GM19240 (cell line): ENCODE measurements at regions not wholly inside any gene's neighbourhood (a gene's known extent, or its start where the extent isn't known, plus 50 kb on each side); places are given as distances from the start of the nearest gene placed in this dataset.

ENCODE experiments used
- DNase-seq: peaks from one replicate; pipeline ENCODE4 v3.0.0; 2011; ENCODE audit warnings: low spot score; ENCODE audit not compliant: insufficient read length

- DNase-seq, result no peak
Observed at GRCh38 chr6:144335311-144335861, 50.3 kb downstream of the UTRN start.

GRCh38 chr6:144335914-144336313, 50.8 kb downstream of the UTRN start:
- no peak for DNase-seq

GRCh38 chr6:144336900-144337299, 51.8 kb downstream of the UTRN start:
- DNase-seq, result no peak

GRCh38 chr6:144338474-144338873, 53.3 kb downstream of the UTRN start:
- DNase-seq, result no peak

- DNase-seq, result no peak
Observed at GRCh38 chr6:144338951-144339700, 54.0 kb downstream of the UTRN start.

- DNase-seq, result no peak
Observed at GRCh38 chr6:144339859-144340452, 54.8 kb downstream of the UTRN start.

- no peak for DNase-seq
Observed at GRCh38 chr6:144340541-144341371, 55.6 kb downstream of the UTRN start.

GRCh38 chr6:144341831-144342527, 56.8 kb downstream of the UTRN start:
- no peak for DNase-seq

GRCh38 chr6:144343701-144344428, 58.7 kb downstream of the UTRN start:
- no peak for DNase-seq

GRCh38 chr6:144344646-144345045, 59.5 kb downstream of the UTRN start:
- DNase-seq, result no peak

- DNase-seq, result no peak
Observed at GRCh38 chr6:144345451-144345850, 60.3 kb downstream of the UTRN start.

GRCh38 chr6:144346719-144347447, 61.7 kb downstream of the UTRN start:
- DNase-seq, result no peak

GRCh38 chr6:144347448-144347759, 62.3 kb downstream of the UTRN start:
- no peak for DNase-seq

- no peak for DNase-seq
Observed at GRCh38 chr6:144347933-144348332, 62.8 kb downstream of the UTRN start.

GRCh38 chr6:144349690-144350527, 64.8 kb downstream of the UTRN start:
- DNase-seq, result no peak

GRCh38 chr6:144350528-144350880, 65.4 kb downstream of the UTRN start:
- no peak for DNase-seq

- DNase-seq, result no peak
Observed at GRCh38 chr6:144351379-144352127, 66.4 kb downstream of the UTRN start.

- no peak for DNase-seq
Observed at GRCh38 chr6:144352331-144352730, 67.2 kb downstream of the UTRN start.

GRCh38 chr6:144353871-144354314, 68.8 kb downstream of the UTRN start:
- DNase-seq, result no peak
